ENCODE measurements at regions not wholly inside any gene's neighbourhood (a gene's known extent, or its start where the extent isn't known, plus 50 kb on each side); places are given as distances from the start of the nearest gene placed in this dataset.
A peak's percentile ranks its signal among the peaks of the same experiment; 100 is the strongest.

GRCh38 chr10:42980553-42981357, 96.1 kb upstream of the RET start:
- no peak overlapping the region for H3K27ac ChIP-seq
- no peak overlapping the region for H3K4me3 ChIP-seq
- H3K36me3 ChIP-seq (ENCODE audit: low read depth, missing control alignments): no peaks in the 10 kb centered on the region
- TF ChIP-seq, protein P1, sequence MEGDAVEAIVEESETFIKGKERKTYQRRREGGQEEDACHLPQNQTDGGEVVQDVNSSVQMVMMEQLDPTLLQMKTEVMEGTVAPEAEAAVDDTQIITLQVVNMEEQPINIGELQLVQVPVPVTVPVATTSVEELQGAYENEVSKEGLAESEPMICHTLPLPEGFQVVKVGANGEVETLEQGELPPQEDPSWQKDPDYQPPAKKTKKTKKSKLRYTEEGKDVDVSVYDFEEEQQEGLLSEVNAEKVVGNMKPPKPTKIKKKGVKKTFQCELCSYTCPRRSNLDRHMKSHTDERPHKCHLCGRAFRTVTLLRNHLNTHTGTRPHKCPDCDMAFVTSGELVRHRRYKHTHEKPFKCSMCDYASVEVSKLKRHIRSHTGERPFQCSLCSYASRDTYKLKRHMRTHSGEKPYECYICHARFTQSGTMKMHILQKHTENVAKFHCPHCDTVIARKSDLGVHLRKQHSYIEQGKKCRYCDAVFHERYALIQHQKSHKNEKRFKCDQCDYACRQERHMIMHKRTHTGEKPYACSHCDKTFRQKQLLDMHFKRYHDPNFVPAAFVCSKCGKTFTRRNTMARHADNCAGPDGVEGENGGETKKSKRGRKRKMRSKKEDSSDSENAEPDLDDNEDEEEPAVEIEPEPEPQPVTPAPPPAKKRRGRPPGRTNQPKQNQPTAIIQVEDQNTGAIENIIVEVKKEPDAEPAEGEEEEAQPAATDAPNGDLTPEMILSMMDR (IDR thresholded peaks at IDR 0.05): no peak
- no peak for DNase-seq
- peaks cover 11% of the 10 kb centered on the region for H3K4me1 ChIP-seq
- intact Hi-C loops (cut with DNase I; ENCODE audit: low total_unique reads): no loop called here
- no peaks in the 10 kb centered on the region for H3K9me3 ChIP-seq
- 84 to 91% methylated on average over 12 to 15 of the region's 15 CpGs for WGBS, 2 donors
- H3K27me3 ChIP-seq: no peaks in the 10 kb centered on the region

- H3K4me1 ChIP-seq: peaks cover 11% of the 10 kb centered on the region
- TF ChIP-seq, protein P1 (IDR thresholded peaks at IDR 0.05): no peak
- no peak for TF ChIP-seq POLR2A (IDR thresholded peaks at IDR 0.05)
- WGBS, 2 donors: 63 to 66% methylated on average over 23 to 26 of the region's 26 CpGs
- H3K27me3 ChIP-seq: no peaks in the 10 kb centered on the region
- no peaks in the 10 kb centered on the region for H3K9me3 ChIP-seq
- H3K36me3 ChIP-seq (ENCODE audit: low read depth, missing control alignments): no peaks in the 10 kb centered on the region
- intact Hi-C loops (cut with DNase I; ENCODE audit: low total_unique reads): no loop called here
- H3K4me3 ChIP-seq: no peak overlapping the region
- DNase-seq: peak; percentile 86
- peak overlapping the region in 1 of 2 donors; percentile 50 for H3K27ac ChIP-seq
Observed at GRCh38 chr10:42981358-42982236, 95.3 kb upstream of the RET start.

DNA sequence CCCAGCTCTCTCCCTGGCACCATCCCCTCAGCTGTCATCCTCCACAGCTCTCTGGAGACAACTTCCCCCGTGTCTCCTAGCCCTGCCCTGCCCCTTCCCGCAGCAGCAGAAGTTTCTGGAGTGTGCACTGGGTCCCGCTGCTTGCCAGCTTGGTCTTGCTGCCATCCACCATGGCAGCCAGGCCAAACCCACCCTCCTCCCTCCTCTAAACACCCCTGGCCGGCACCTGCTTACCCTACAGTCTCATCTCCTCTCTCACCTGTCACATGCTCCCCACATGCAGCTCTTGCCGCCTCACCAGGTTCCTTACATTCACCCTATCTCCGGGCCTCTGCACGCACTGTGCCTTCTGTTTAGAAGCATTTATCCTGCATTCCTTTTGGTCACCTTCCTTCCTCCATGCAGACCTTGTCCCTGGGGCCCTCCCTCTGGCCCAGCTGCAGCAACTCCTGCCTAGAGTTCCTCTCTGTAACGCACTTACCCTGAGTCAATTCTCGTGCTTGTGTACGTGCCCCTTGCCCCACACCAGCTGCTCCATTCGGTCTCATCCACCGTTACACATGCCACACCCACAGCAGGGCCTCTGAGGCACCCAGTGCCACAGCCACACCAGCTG, 93.9 kb upstream of the RET start:
- DNase-seq: no peak
- WGBS, 2 donors: 73 to 84% methylated on average over 12 of the region's 12 CpGs
- no peak overlapping the region for H3K27ac ChIP-seq
- no peak for TF ChIP-seq POLR2A (IDR thresholded peaks at IDR 0.05)
- TF ChIP-seq, protein P1 (IDR thresholded peaks at IDR 0.05): no peak
- H3K4me3 ChIP-seq: no peak overlapping the region
- intact Hi-C loops (cut with DNase I; ENCODE audit: low total_unique reads): no loop called here
- no peaks in the 10 kb centered on the region for H3K9me3 ChIP-seq
- H3K36me3 ChIP-seq (ENCODE audit: low read depth, missing control alignments): no peaks in the 10 kb centered on the region
- H3K4me1 ChIP-seq: peaks cover 13% of the 10 kb centered on the region
- no peaks in the 10 kb centered on the region for H3K27me3 ChIP-seq

DNA sequence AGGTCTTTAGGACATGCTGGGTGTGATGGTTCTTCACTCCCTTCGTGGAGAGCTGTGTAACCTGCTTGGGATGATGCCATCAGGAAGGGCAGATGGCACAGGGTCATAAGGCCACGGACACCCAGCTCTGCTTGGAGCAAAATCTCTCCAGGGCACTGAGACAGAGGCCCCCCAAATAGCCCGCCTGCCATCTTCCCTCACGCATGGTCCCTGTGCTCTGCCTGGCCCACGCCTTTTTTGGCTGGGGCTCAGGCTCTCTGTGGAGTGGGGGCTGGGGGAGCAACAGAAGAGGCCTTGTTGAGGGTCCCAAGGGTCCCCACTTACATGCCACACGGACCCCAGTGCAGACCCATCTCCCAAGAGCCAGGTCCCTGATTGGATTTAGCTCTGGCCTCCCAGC, 93.3 kb upstream of the RET start:
- intact Hi-C loops (cut with DNase I; ENCODE audit: low total_unique reads): no loop called here
- no peaks in the 10 kb centered on the region for H3K9me3 ChIP-seq
- no peak for DNase-seq

More for the DNA sequence above, 93.3 kb upstream of the RET start:
- Histone ChIP-seq H3K36me3 (ENCODE audit: low read depth, missing control alignments) (no peaks in the 10 kb centered on the region), H3K27me3 (no peaks in the 10 kb centered on the region), H3K4me3 (no peak overlapping the region), H3K4me1 (peaks cover 19% of the 10 kb centered on the region), H3K27ac (no peak overlapping the region)
- WGBS, 2 donors: 80 to 93% methylated on average over 1 to 6 of the region's 6 CpGs
- TF ChIP-seq, protein P1 (IDR thresholded peaks at IDR 0.05): no peak
- no peak for TF ChIP-seq POLR2A (IDR thresholded peaks at IDR 0.05)

Measured in testis (tissue), 2 donors.